GM23338 (cell line): ENCODE measurements at regions not wholly inside any gene's neighbourhood (a gene's known extent, or its start where the extent isn't known, plus 50 kb on each side); places are given as distances from the start of the nearest gene placed in this dataset.

ENCODE experiments used
- ATAC-seq: fragments of 200-7000 bp; cut with Tn5 transposase; 3 replicates; pipeline ENCODE4 v1.9.1; 2020
- DNase-seq: peaks from one replicate; pipeline ENCODE4 v3.0.0-alpha.2; 2015; ENCODE audit warnings: low spot score
- H2AFZ ChIP-seq: fragments of 200-600 bp; sonication (generic); 2 replicates; pipeline ENCODE4 v1.8.0; 2016; ENCODE audit warnings: antibody characterized with exemption, mild to moderate bottlenecking, moderate library complexity
- H3F3A ChIP-seq: fragments of 200-600 bp; sonication (generic); replicated peaks from 2 replicates; pipeline ENCODE4 v1.8.0; 2017; ENCODE audit warnings: antibody characterized with exemption, mixed run types, low read depth
- H3K27ac ChIP-seq: fragments of 200-600 bp; sonication (generic); 2 replicates; pipeline ENCODE4 v1.6.1; 2016; ENCODE audit warnings: low read depth
- H3K27me3 ChIP-seq: fragments of 200-600 bp; sonication (generic); 2 replicates; pipeline ENCODE4 v1.8.0; 2016; ENCODE audit warnings: mild to moderate bottlenecking, mixed run types, moderate library complexity; ENCODE audit not compliant: insufficient read depth
- H3K36me3 ChIP-seq: fragments of 200-600 bp; sonication (generic); 2 replicates; pipeline ENCODE4 v1.8.0; 2016; ENCODE audit warnings: mild to moderate bottlenecking; ENCODE audit not compliant: insufficient read depth
- H3K4me1 ChIP-seq: fragments of 200-600 bp; sonication (generic); 2 replicates; pipeline ENCODE4 v1.8.0; 2016; ENCODE audit warnings: mild to moderate bottlenecking, moderate library complexity; ENCODE audit not compliant: insufficient read depth
- H3K4me2 ChIP-seq: fragments of 200-600 bp; sonication (generic); 2 replicates; pipeline ENCODE4 v1.7.1; 2017; ENCODE audit warnings: mixed run types
- H3K4me3 ChIP-seq: fragments of 200-600 bp; sonication (generic); 2 replicates; pipeline ENCODE4 v1.6.1; 2016; ENCODE audit warnings: mixed run types
- H3K79me2 ChIP-seq: fragments of 200-600 bp; sonication (generic); replicated peaks from 2 replicates; pipeline ENCODE4 v1.8.0; 2017; ENCODE audit warnings: mild to moderate bottlenecking; ENCODE audit not compliant: insufficient read depth
- H3K9me2 ChIP-seq: fragments of 200-600 bp; sonication (generic); 2 replicates; pipeline ENCODE4 v1.8.0; 2017; ENCODE audit not compliant: insufficient read depth
- H4K20me1 ChIP-seq: fragments of 200-600 bp; sonication (generic); replicated peaks from 2 replicates; pipeline ENCODE4 v1.8.0; 2017; ENCODE audit warnings: mild to moderate bottlenecking; ENCODE audit not compliant: insufficient read depth
- H3K27ac Mint-ChIP-seq: 2 replicates; pipeline ENCODE4 v1.8.0; 2020; ENCODE audit warnings: inconsistent platforms, mild to moderate bottlenecking, moderate library complexity, mixed read lengths
- H3K27me3 Mint-ChIP-seq: 3 replicates; pipeline ENCODE4 v1.8.0; 2022; ENCODE audit warnings: low read depth, mild to moderate bottlenecking, moderate library complexity, mixed read lengths, inconsistent platforms; ENCODE audit not compliant: insufficient read depth, poor library complexity
- H3K36me3 Mint-ChIP-seq: 3 replicates; pipeline ENCODE4 v1.8.0; 2021; ENCODE audit warnings: low read depth, mild to moderate bottlenecking, inconsistent platforms, moderate library complexity, mixed read lengths
- H3K4me1 Mint-ChIP-seq: 3 replicates; pipeline ENCODE4 v1.8.0; 2020; ENCODE audit warnings: mild to moderate bottlenecking, inconsistent platforms, mixed read lengths
- H3K4me3 Mint-ChIP-seq: 3 replicates; pipeline ENCODE4 v1.8.0; 2021; ENCODE audit warnings: moderate library complexity, mild to moderate bottlenecking, inconsistent platforms, mixed read lengths
- H3K9me3 Mint-ChIP-seq: 3 replicates; pipeline ENCODE4 v1.8.0; 2020; ENCODE audit warnings: moderate library complexity, mild to moderate bottlenecking, inconsistent platforms, mixed read lengths
- CREB1 ChIP-seq: fragments of 250-450 bp; sonication (Bioruptor Pico); IDR thresholded peaks from 2 replicates; pipeline ENCODE4 v1.5.0; 2020; ENCODE audit warnings: low read depth, mild to moderate bottlenecking, moderate library complexity
- EZH2 ChIP-seq: fragments of 200-600 bp; sonication (generic); IDR thresholded peaks from one replicate; pipeline ENCODE4 v1.8.0; 2017; ENCODE audit warnings: antibody characterized with exemption, mild to moderate bottlenecking, low read depth; ENCODE audit not compliant: unreplicated experiment
- EZH2phosphoT487 ChIP-seq: fragments of 200-600 bp; sonication (generic); IDR thresholded peaks from one replicate; pipeline ENCODE4 v1.8.1; 2018; ENCODE audit warnings: antibody characterized with exemption; ENCODE audit not compliant: unreplicated experiment
- JUNB ChIP-seq: IDR thresholded peaks from one replicate; pipeline ENCODE4 v1.6.1; 2016; ENCODE audit warnings: antibody characterized with exemption; ENCODE audit not compliant: unreplicated experiment
- NANOG ChIP-seq: IDR thresholded peaks from 2 replicates; pipeline ENCODE4 v1.6.1; 2016; ENCODE audit warnings: antibody characterized with exemption, borderline replicate concordance
- POLR2AphosphoS5 ChIP-seq: IDR thresholded peaks from 2 replicates; pipeline ENCODE4 v1.6.1; 2016; ENCODE audit warnings: antibody characterized with exemption, low read depth
- STAT1 ChIP-seq: IDR thresholded peaks from one replicate; pipeline ENCODE4 v1.6.1; 2016; ENCODE audit warnings: antibody characterized with exemption; ENCODE audit not compliant: unreplicated experiment
- ZNF114 ChIP-seq: fragments of 250-450 bp; sonication (Bioruptor Pico); IDR thresholded peaks from 2 replicates; pipeline ENCODE4 v1.5.0; 2020; ENCODE audit warnings: mild to moderate bottlenecking, moderate library complexity
- ZNF331 ChIP-seq: fragments of 250-450 bp; sonication (Bioruptor Pico); IDR thresholded peaks from 2 replicates; pipeline ENCODE4 v1.5.0; 2020; ENCODE audit warnings: low read depth, mild to moderate bottlenecking, moderate library complexity
- TF ChIP-seq, protein P1 (sequence below), 2 experiments: fragments of 200-600 bp in 1 of 2; sonication (generic) in 1 of 2; conservative IDR thresholded peaks; 2 replicates each; pipeline versions ENCODE4 v1.5.1 to v1.6.1; 2016 to 2017; ENCODE audit warnings: antibody characterized with exemption in 2 of 2, low read depth in 2 of 2, mild to moderate bottlenecking in 2 of 2, moderate library complexity in 1 of 2
- TF ChIP-seq, protein P2 (sequence below): fragments of 250-450 bp; sonication (Bioruptor Pico); IDR thresholded peaks from 2 replicates; pipeline ENCODE4 v1.5.0; 2020; ENCODE audit warnings: mild to moderate bottlenecking, moderate library complexity
- TF ChIP-seq, protein P3 (sequence below): IDR thresholded peaks from one replicate; pipeline ENCODE4 v1.6.1; 2018; ENCODE audit warnings: antibody characterized with exemption; ENCODE audit not compliant: unreplicated experiment
- TF ChIP-seq, protein P4 (sequence below): IDR thresholded peaks from 2 replicates; pipeline ENCODE4 v1.6.1; 2016; ENCODE audit warnings: antibody characterized with exemption

DNA sequence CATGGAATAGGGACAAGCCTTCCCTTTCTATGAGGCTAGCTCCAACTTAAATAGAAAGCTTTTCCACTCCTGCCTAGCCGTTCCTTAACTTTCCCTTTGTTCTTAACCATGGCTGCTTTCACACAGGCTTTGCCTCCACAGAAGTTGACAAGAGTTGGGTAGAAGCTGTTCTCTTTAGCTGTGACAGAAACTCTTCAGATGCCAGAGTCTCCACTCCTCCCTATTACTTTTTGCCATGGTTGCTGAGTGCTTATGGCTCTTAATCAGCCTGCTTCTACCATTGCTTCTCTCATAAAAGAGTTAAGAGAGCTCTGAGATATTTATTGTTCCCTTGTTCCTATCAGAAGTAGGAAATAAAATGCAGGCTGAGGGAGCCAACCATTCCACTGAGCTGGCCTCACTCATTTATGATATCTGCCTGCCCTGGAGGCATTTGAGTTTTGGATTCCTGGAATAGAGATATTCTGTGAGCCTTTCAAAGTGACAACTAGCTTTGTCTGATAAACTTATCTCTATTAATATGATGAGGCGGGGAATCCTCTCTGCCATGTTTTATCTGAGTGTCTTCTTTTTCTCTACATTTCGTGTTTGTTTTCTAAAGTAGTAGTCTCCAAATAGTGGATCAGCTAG lies 162.6 kb downstream of the DMAC1 start:
- no peaks in the 10 kb centered on the region for H3K36me3 Mint-ChIP-seq
- Histone ChIP-seq H3F3A (no peaks in the 10 kb centered on the region), H3K9me2 (no peaks in the 10 kb centered on the region), H3K4me1 (no peaks in the 10 kb centered on the region), H3K27me3 (no peaks in the 10 kb centered on the region), H3K79me2 (no peaks in the 10 kb centered on the region), H4K20me1 (no peaks in the 10 kb centered on the region), H3K27ac (no peak overlapping the region), H3K36me3 (no peaks in the 10 kb centered on the region), H3K4me3 (no peak overlapping the region), H3K4me2 (no peak overlapping the region), H2AFZ (0 out of 2 replicates have a peak overlapping the region, but pooled peaks have one; percentile 35)
- H3K9me3 Mint-ChIP-seq: no peaks in the 10 kb centered on the region; the same call in 2 of the 3 replicates
- H3K4me3 Mint-ChIP-seq: no peak overlapping the region
- TF ChIP-seq EZH2 (no peak), STAT1 (no peak), NANOG (no peak), JUNB (no peak), CREB1 (no peak), ZNF331 (CRISPR knock-in tag) (no peak), POLR2AphosphoS5 (no peak), ZNF114 (CRISPR knock-in tag) (no peak), EZH2phosphoT487 (no peak)
- TF ChIP-seq, protein P1, sequence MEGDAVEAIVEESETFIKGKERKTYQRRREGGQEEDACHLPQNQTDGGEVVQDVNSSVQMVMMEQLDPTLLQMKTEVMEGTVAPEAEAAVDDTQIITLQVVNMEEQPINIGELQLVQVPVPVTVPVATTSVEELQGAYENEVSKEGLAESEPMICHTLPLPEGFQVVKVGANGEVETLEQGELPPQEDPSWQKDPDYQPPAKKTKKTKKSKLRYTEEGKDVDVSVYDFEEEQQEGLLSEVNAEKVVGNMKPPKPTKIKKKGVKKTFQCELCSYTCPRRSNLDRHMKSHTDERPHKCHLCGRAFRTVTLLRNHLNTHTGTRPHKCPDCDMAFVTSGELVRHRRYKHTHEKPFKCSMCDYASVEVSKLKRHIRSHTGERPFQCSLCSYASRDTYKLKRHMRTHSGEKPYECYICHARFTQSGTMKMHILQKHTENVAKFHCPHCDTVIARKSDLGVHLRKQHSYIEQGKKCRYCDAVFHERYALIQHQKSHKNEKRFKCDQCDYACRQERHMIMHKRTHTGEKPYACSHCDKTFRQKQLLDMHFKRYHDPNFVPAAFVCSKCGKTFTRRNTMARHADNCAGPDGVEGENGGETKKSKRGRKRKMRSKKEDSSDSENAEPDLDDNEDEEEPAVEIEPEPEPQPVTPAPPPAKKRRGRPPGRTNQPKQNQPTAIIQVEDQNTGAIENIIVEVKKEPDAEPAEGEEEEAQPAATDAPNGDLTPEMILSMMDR (conservative IDR thresholded peaks at IDR 0.05; ENCODE audit: low read depth in 2 of 2): no peak
- TF ChIP-seq, protein P2, sequence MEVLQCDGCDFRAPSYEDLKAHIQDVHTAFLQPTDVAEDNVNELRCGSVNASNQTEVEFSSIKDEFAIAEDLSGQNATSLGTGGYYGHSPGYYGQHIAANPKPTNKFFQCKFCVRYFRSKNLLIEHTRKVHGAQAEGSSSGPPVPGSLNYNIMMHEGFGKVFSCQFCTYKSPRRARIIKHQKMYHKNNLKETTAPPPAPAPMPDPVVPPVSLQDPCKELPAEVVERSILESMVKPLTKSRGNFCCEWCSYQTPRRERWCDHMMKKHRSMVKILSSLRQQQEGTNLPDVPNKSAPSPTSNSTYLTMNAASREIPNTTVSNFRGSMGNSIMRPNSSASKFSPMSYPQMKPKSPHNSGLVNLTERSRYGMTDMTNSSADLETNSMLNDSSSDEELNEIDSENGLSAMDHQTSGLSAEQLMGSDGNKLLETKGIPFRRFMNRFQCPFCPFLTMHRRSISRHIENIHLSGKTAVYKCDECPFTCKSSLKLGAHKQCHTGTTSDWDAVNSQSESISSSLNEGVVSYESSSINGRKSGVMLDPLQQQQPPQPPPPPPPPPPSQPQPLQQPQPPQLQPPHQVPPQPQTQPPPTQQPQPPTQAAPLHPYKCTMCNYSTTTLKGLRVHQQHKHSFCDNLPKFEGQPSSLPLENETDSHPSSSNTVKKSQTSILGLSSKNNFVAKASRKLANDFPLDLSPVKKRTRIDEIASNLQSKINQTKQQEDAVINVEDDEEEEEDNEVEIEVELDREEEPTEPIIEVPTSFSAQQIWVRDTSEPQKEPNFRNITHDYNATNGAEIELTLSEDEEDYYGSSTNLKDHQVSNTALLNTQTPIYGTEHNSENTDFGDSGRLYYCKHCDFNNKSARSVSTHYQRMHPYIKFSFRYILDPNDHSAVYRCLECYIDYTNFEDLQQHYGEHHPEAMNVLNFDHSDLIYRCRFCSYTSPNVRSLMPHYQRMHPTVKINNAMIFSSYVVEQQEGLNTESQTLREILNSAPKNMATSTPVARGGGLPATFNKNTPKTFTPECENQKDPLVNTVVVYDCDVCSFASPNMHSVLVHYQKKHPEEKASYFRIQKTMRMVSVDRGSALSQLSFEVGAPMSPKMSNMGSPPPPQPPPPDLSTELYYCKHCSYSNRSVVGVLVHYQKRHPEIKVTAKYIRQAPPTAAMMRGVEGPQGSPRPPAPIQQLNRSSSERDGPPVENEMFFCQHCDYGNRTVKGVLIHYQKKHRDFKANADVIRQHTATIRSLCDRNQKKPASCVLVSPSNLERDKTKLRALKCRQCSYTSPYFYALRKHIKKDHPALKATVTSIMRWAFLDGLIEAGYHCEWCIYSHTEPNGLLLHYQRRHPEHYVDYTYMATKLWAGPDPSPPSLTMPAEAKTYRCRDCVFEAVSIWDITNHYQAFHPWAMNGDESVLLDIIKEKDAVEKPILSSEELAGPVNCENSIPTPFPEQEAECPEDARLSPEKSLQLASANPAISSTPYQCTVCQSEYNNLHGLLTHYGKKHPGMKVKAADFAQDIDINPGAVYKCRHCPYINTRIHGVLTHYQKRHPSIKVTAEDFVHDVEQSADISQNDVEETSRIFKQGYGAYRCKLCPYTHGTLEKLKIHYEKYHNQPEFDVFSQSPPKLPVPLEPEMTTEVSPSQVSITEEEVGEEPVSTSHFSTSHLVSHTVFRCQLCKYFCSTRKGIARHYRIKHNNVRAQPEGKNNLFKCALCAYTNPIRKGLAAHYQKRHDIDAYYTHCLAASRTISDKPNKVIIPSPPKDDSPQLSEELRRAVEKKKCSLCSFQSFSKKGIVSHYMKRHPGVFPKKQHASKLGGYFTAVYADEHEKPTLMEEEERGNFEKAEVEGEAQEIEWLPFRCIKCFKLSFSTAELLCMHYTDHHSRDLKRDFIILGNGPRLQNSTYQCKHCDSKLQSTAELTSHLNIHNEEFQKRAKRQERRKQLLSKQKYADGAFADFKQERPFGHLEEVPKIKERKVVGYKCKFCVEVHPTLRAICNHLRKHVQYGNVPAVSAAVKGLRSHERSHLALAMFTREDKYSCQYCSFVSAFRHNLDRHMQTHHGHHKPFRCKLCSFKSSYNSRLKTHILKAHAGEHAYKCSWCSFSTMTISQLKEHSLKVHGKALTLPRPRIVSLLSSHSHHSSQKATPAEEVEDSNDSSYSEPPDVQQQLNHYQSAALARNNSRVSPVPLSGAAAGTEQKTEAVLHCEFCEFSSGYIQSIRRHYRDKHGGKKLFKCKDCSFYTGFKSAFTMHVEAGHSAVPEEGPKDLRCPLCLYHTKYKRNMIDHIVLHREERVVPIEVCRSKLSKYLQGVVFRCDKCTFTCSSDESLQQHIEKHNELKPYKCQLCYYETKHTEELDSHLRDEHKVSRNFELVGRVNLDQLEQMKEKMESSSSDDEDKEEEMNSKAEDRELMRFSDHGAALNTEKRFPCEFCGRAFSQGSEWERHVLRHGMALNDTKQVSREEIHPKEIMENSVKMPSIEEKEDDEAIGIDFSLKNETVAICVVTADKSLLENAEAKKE (CRISPR knock-in tag): no peak
- TF ChIP-seq, protein P3, sequence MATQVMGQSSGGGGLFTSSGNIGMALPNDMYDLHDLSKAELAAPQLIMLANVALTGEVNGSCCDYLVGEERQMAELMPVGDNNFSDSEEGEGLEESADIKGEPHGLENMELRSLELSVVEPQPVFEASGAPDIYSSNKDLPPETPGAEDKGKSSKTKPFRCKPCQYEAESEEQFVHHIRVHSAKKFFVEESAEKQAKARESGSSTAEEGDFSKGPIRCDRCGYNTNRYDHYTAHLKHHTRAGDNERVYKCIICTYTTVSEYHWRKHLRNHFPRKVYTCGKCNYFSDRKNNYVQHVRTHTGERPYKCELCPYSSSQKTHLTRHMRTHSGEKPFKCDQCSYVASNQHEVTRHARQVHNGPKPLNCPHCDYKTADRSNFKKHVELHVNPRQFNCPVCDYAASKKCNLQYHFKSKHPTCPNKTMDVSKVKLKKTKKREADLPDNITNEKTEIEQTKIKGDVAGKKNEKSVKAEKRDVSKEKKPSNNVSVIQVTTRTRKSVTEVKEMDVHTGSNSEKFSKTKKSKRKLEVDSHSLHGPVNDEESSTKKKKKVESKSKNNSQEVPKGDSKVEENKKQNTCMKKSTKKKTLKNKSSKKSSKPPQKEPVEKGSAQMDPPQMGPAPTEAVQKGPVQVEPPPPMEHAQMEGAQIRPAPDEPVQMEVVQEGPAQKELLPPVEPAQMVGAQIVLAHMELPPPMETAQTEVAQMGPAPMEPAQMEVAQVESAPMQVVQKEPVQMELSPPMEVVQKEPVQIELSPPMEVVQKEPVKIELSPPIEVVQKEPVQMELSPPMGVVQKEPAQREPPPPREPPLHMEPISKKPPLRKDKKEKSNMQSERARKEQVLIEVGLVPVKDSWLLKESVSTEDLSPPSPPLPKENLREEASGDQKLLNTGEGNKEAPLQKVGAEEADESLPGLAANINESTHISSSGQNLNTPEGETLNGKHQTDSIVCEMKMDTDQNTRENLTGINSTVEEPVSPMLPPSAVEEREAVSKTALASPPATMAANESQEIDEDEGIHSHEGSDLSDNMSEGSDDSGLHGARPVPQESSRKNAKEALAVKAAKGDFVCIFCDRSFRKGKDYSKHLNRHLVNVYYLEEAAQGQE: no peak
- TF ChIP-seq, protein P4, sequence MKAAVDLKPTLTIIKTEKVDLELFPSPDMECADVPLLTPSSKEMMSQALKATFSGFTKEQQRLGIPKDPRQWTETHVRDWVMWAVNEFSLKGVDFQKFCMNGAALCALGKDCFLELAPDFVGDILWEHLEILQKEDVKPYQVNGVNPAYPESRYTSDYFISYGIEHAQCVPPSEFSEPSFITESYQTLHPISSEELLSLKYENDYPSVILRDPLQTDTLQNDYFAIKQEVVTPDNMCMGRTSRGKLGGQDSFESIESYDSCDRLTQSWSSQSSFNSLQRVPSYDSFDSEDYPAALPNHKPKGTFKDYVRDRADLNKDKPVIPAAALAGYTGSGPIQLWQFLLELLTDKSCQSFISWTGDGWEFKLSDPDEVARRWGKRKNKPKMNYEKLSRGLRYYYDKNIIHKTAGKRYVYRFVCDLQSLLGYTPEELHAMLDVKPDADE: no peak
- no peaks in the 10 kb centered on the region for H3K27me3 Mint-ChIP-seq
- ATAC-seq (no peak), DNase-seq (no peak)
- H3K27ac Mint-ChIP-seq: no peak overlapping the region
- H3K4me1 Mint-ChIP-seq: no peaks in the 10 kb centered on the region; the same call in 1 of the 3 replicates
